A549 (cell line): ENCODE measurements at regions not wholly inside any gene's neighbourhood (a gene's known extent, or its start where the extent isn't known, plus 50 kb on each side); places are given as distances from the start of the nearest gene placed in this dataset.

Experiments
- POLR2A ChIP-seq: IDR thresholded peaks from 2 replicates; pipeline ENCODE4 v1.6.1; 2012; ENCODE audit warnings: mild to moderate bottlenecking, low read length
- RARB ChIP-seq: fragments of 250-450 bp; sonication (Bioruptor Pico); IDR thresholded peaks from 2 replicates; pipeline ENCODE4 v1.8.0; 2021; ENCODE audit warnings: mild to moderate bottlenecking, moderate library complexity
- SREBF2 ChIP-seq: fragments of 450-650 bp; IDR thresholded peaks from 2 replicates; pipeline ENCODE4 v1.6.1; 2014; ENCODE audit warnings: mild to moderate bottlenecking, moderate library complexity

GRCh38 chr2:228801451-228801850 is 469.6 kb downstream of the PID1 start:
- no peak for TF ChIP-seq POLR2A
- no peak for TF ChIP-seq RARB (CRISPR knock-in tag)
- TF ChIP-seq SREBF2 = no peak
